IMR-90 (cell line): ENCODE measurements at regions not wholly inside any gene's neighbourhood (a gene's known extent, or its start where the extent isn't known, plus 50 kb on each side); places are given as distances from the start of the nearest gene placed in this dataset.

Source experiments
- ATAC-seq: fragments of 200-7000 bp; cut with Tn5 transposase; 2 replicates; pipeline ENCODE4 v1.9.1; 2020; ENCODE audit warnings: low read depth, mild to moderate bottlenecking, moderate library complexity
- BruUV-seq: library from RNA; stranded (reverse); fragments of 400-500 nt; replicated peaks from 2 replicates; lab custom pipeline; 2021; lab: Mats Ljungman, UMichigan
- CTCF ChIA-PET: fragments of 300-600 bp; formaldehyde crosslinking; extraction: SDS; loops from one replicate; lab custom pipeline; 2021; ENCODE audit warnings: antibody characterized with exemption; lab: Yijun Ruan, JAX
- POLR2A ChIA-PET: fragments of 300-600 bp; sonication (Branson Sonifier 250); formaldehyde crosslinking; loops from one replicate; lab custom pipeline; 2022; ENCODE audit warnings: antibody characterized with exemption; ENCODE audit not compliant: unreplicated experiment; lab: Charles Lee
- DNase-seq: peaks from one replicate; pipeline ENCODE4 v3.0.0; 2013
- H2AFZ ChIP-seq: replicated peaks from 2 replicates; pipeline ENCODE3; 2013; ENCODE audit warnings: low read length, mild to moderate bottlenecking; ENCODE audit not compliant: poor library complexity
- H2AK5ac ChIP-seq: 2 replicates; pipeline ENCODE4 v1.6.1; 2013; ENCODE audit warnings: low read depth, low read length, inconsistent platforms
- H2AK9ac ChIP-seq: replicated peaks from 2 replicates; pipeline ENCODE3; 2013; ENCODE audit warnings: mild to moderate bottlenecking, low read depth, low read length, moderate library complexity; ENCODE audit not compliant: poor library complexity
- H2BK120ac ChIP-seq: 2 replicates; pipeline ENCODE4 v1.6.1; 2013; ENCODE audit warnings: low read depth, low read length, inconsistent platforms
- H2BK15ac ChIP-seq: 3 replicates; pipeline ENCODE4 v1.6.1; 2013; ENCODE audit warnings: low read depth, low read length, inconsistent platforms
- H2BK20ac ChIP-seq: 2 replicates; pipeline ENCODE4 v1.6.1; 2013; ENCODE audit warnings: low read depth, mild to moderate bottlenecking, inconsistent platforms, low read length, moderate library complexity
- H2BK5ac ChIP-seq: 2 replicates; pipeline ENCODE4 v1.6.1; 2013; ENCODE audit warnings: mild to moderate bottlenecking, low read depth, low read length, inconsistent platforms; ENCODE audit not compliant: poor library complexity, severe bottlenecking
- H3K14ac ChIP-seq: replicated peaks from 2 replicates; pipeline ENCODE4 v1.6.1; 2013; ENCODE audit warnings: low read depth, low read length, inconsistent platforms
- H3K18ac ChIP-seq: 2 replicates; pipeline ENCODE4 v1.6.1; 2013; ENCODE audit warnings: low read depth, low read length, control low read depth
- H3K23ac ChIP-seq: 2 replicates; pipeline ENCODE4 v1.6.1; 2013; ENCODE audit warnings: low read depth, low read length, inconsistent platforms
- H3K27ac ChIP-seq: 2 replicates; pipeline ENCODE4 v1.5.1; 2013; ENCODE audit warnings: mild to moderate bottlenecking, control low read depth, low read length; ENCODE audit not compliant: insufficient read depth
- H3K27me3 ChIP-seq: 2 replicates; pipeline ENCODE4 v1.6.1; 2013; ENCODE audit warnings: low read length; ENCODE audit not compliant: control insufficient read depth, insufficient read depth
- H3K36me3 ChIP-seq: 2 replicates; pipeline ENCODE4 v1.6.1; 2013; ENCODE audit warnings: low read length, mixed read lengths; ENCODE audit not compliant: control insufficient read depth, insufficient read depth
- H3K4ac ChIP-seq: 2 replicates; pipeline ENCODE4 v1.6.1; 2013; ENCODE audit warnings: low read depth, low read length, inconsistent platforms
- H3K4me1 ChIP-seq: 2 replicates; pipeline ENCODE4 v1.6.1; 2013; ENCODE audit warnings: low read length, mixed read lengths; ENCODE audit not compliant: control insufficient read depth, insufficient read depth
- H3K4me2 ChIP-seq: 2 replicates; pipeline ENCODE4 v1.6.1; 2013; ENCODE audit warnings: low read depth, mild to moderate bottlenecking, control low read depth, low read length, moderate library complexity
- H3K4me3 ChIP-seq: 2 replicates; pipeline ENCODE4 v1.5.1; 2013; ENCODE audit warnings: low read depth, mild to moderate bottlenecking, control low read depth, low read length, moderate library complexity; ENCODE audit not compliant: insufficient read depth
- H3K56ac ChIP-seq: 2 replicates; pipeline ENCODE4 v1.6.1; 2013; ENCODE audit warnings: low read length, inconsistent platforms; ENCODE audit not compliant: insufficient read depth; ENCODE audit errors: extremely low read depth
- H3K79me1 ChIP-seq, 2 experiments: 2 replicates each; pipeline ENCODE4 v1.6.1; 2013; ENCODE audit warnings: low read length in 2 of 2, inconsistent platforms in 1 of 2, low read depth in 1 of 2
- H3K9ac ChIP-seq: 2 replicates; pipeline ENCODE4 v1.6.1; 2013; ENCODE audit warnings: low read depth, low read length, control low read depth
- H3K9me1 ChIP-seq: 2 replicates; pipeline ENCODE4 v1.6.1; 2013; ENCODE audit warnings: low read length, inconsistent platforms; ENCODE audit not compliant: insufficient read depth
- H3K9me3 ChIP-seq: 2 replicates; pipeline ENCODE4 v1.6.1; 2013; ENCODE audit warnings: low read length; ENCODE audit not compliant: control insufficient read depth, insufficient read depth
- H4K20me1 ChIP-seq: 2 replicates; pipeline ENCODE4 v1.6.1; 2013; ENCODE audit warnings: low read length, inconsistent platforms; ENCODE audit not compliant: insufficient read depth
- H4K5ac ChIP-seq: 2 replicates; pipeline ENCODE4 v1.6.1; 2013; ENCODE audit warnings: mild to moderate bottlenecking, low read depth, low read length, control low read depth
- H4K8ac ChIP-seq, 2 experiments: 2 replicates each; pipeline ENCODE4 v1.6.1; 2013; ENCODE audit warnings: low read depth in 2 of 2, low read length in 2 of 2, control low read depth in 1 of 2, inconsistent platforms in 1 of 2
- H4K91ac ChIP-seq: 2 replicates; pipeline ENCODE4 v1.6.1; 2013; ENCODE audit warnings: low read depth, low read length, inconsistent platforms; ENCODE audit not compliant: insufficient read depth
- BHLHE40 ChIP-seq: fragments of 150-350 bp; IDR thresholded peaks from 2 replicates; pipeline ENCODE4 v1.6.1; 2016; ENCODE audit warnings: mild to moderate bottlenecking, low read depth, low read length
- CEBPB ChIP-seq: IDR thresholded peaks from 2 replicates; pipeline ENCODE4 v1.6.1; 2012; ENCODE audit warnings: low read depth, low read length, improper control_type of control experiment
- MXI1 ChIP-seq: IDR thresholded peaks from 2 replicates; pipeline ENCODE4 v1.6.1; 2012; ENCODE audit warnings: low read depth, mild to moderate bottlenecking, low read length, moderate library complexity, borderline replicate concordance
- NFE2L2 ChIP-seq: fragments of 150-350 bp; IDR thresholded peaks from 2 replicates; pipeline ENCODE4 v1.6.1; 2016; ENCODE audit warnings: low read depth, mild to moderate bottlenecking, low read length
- POLR2A ChIP-seq: IDR thresholded peaks from 2 replicates; pipeline ENCODE4 v1.6.1; 2012; ENCODE audit warnings: mild to moderate bottlenecking, low read depth, low read length
- RCOR1 ChIP-seq: IDR thresholded peaks from 2 replicates; pipeline ENCODE4 v1.6.1; 2012; ENCODE audit warnings: mild to moderate bottlenecking, low read length, improper control_type of control experiment; ENCODE audit not compliant: insufficient replicate concordance
- SMC3 ChIP-seq: fragments of 150-350 bp; IDR thresholded peaks from 2 replicates; pipeline ENCODE4 v1.6.1; 2016; ENCODE audit warnings: low read depth, mild to moderate bottlenecking, antibody characterized with exemption, low read length, moderate library complexity
- USF2 ChIP-seq: fragments of 150-350 bp; IDR thresholded peaks from 2 replicates; pipeline ENCODE4 v1.6.1; 2017; ENCODE audit warnings: mild to moderate bottlenecking, antibody characterized with exemption, low read length, low read depth
- WGBS, 2 experiments: methylation state at CpG; one replicate each; pipeline versions ENCODE4 v1.1.5 to v1.1.7; 2013; ENCODE audit warnings: missing lambda C conversion rate in 2 of 2; ENCODE audit not compliant: insufficient read length in 1 of 2; ENCODE audit errors: extremely low coverage in 2 of 2; 5-methylcytosine and 5-hydroxymethylcytosine counted together
- dilution Hi-C: fragments of 300-500 bp; cut with HindIII; formaldehyde crosslinking; loops from one replicate; pipeline ENCODE4 v1.14.3; 2018; ENCODE audit warnings: low sequenced_read_pairs; ENCODE audit not compliant: unreplicated experiment
- in situ Hi-C: fragments of 300-500 bp; cut with MboI; formaldehyde crosslinking; loops from 3 replicates; pipeline ENCODE4 v1.14.3; 2019; ENCODE audit warnings: low sequenced_read_pairs, inconsistent platforms, mixed read lengths
- intact Hi-C: fragments of 100-400 bp; cut with micrococcal nuclease; formaldehyde crosslinking; loops from 2 replicates; pipeline ENCODE4 v1.10.0; 2022

DNA sequence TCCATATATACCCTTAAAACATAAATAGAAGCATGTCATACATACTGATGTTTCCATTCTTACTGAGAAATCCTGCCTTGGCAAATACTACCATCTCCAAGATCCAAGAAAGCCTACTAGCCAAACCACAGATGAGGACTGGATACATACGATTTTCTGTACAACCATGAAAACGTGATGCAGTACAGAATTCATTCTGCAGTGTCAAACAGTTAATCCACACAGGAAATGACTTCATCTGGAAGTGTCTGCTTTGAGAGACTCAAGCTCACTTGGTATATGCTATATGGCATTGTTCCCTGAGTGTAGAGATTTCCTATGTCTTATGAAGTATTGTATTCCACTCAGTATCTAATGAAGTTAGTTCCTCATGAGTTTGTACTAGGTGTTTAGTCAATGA is 94.3 kb downstream of the CT47B1 start:
- Histone ChIP-seq H3K14ac (no peak overlapping the region), H4K20me1 (no peaks in the 10 kb centered on the region), H4K91ac (no peak overlapping the region), H3K79me1 (no peaks in the 10 kb centered on the region), H3K27me3 (no peaks in the 10 kb centered on the region; the same call in 1 of the 2 replicates), H3K56ac (no peak overlapping the region), H2AFZ (no peak overlapping the region), H3K9ac (no peak overlapping the region), H3K36me3 (no peaks in the 10 kb centered on the region), H3K4me3 (no peak overlapping the region), H3K4me1 (no peaks in the 10 kb centered on the region), H2BK15ac (no peak overlapping the region), H2BK20ac (no peak overlapping the region), H3K4ac (no peak overlapping the region), H3K23ac (no peak overlapping the region), H3K18ac (no peak overlapping the region), H3K4me2 (no peak overlapping the region), H2BK5ac (no peak overlapping the region), H3K9me1 (no peaks in the 10 kb centered on the region), H4K5ac (no peak overlapping the region), H4K8ac (no peak overlapping the region), H3K27ac (no peak overlapping the region), H3K9me3 (no peaks in the 10 kb centered on the region), H2AK9ac (no peak overlapping the region), H2BK120ac (no peak overlapping the region), H2AK5ac (no peak overlapping the region)
- TF ChIP-seq MXI1 (no peak), USF2 (no peak), RCOR1 (no peak), BHLHE40 (no peak), POLR2A (no peak), CEBPB (no peak), SMC3 (no peak), NFE2L2 (no peak)
- no peak for ATAC-seq
- ChIA-PET CTCF (no interaction called here), POLR2A (no interaction called here)
- no TSS peak for BruUV-seq
- dilution Hi-C loops: no loop called here
- intact Hi-C loops: no loop called here
- DNase-seq: no peak
- WGBS, 2 experiments: no CpG with 5 or more reads among the region's 2 CpGs
- in situ Hi-C loops: no loop called here
